Breast epithelium (tissue), 4 donors: ENCODE measurements at regions not wholly inside any gene's neighbourhood (a gene's known extent, or its start where the extent isn't known, plus 50 kb on each side); places are given as distances from the start of the nearest gene placed in this dataset.

Experiments
- DNase-seq, 2 donors: peaks; one replicate each; pipeline ENCODE4 v3.0.0-alpha.2; 2019; ENCODE audit warnings: low spot score in 2 of 2
- H3K27ac ChIP-seq, 2 donors: fragments of 200-600 bp; sonication (generic) in 1 of 2; one replicate each; pipeline ENCODE4 v1.5.1; 2016 to 2019; ENCODE audit warnings: mild to moderate bottlenecking in 1 of 2
- H3K27me3 ChIP-seq, 2 donors: fragments of 200-600 bp; sonication (generic) in 1 of 2; one replicate each; pipeline versions ENCODE4 v1.5.1 to v1.6.0; 2017 to 2019; ENCODE audit warnings: control low read depth in 1 of 2, mild to moderate bottlenecking in 1 of 2
- H3K36me3 ChIP-seq: fragments of 200-600 bp; one replicate; pipeline ENCODE4 v1.5.1; 2019
- H3K4me1 ChIP-seq, 2 donors: fragments of 200-600 bp; sonication (generic); one replicate each; pipeline ENCODE4 v1.5.1; 2016 to 2019; ENCODE audit warnings: control low read depth in 1 of 2
- H3K4me3 ChIP-seq, 3 donors: fragments of 200-600 bp; sonication (generic); 1 replicate in 2 of 3; 2 replicates in 1 of 3; pipeline ENCODE4 v1.5.1; 2016 to 2019; ENCODE audit warnings: mild to moderate bottlenecking in 3 of 3, moderate library complexity in 2 of 3
- H3K9me3 ChIP-seq, 2 donors: fragments of 200-600 bp; sonication (generic) in 1 of 2; one replicate each; pipeline ENCODE4 v1.5.1; 2016 to 2019; ENCODE audit warnings: control low read depth in 1 of 2
- CTCF ChIP-seq, 3 donors: fragments of 450-650 bp; IDR thresholded peaks; one replicate each; pipeline ENCODE4 v1.5.1; 2016 to 2017; ENCODE audit warnings: antibody characterized with exemption in 3 of 3, mild to moderate bottlenecking in 3 of 3, moderate library complexity in 3 of 3
- POLR2A ChIP-seq: fragments of 450-650 bp; IDR thresholded peaks from one replicate; pipeline ENCODE4 v1.6.1; 2016; ENCODE audit warnings: antibody characterized with exemption, mild to moderate bottlenecking, moderate library complexity
- POLR2AphosphoS5 ChIP-seq, 3 donors: sonication (generic); formaldehyde crosslinking; IDR thresholded peaks; one replicate each; pipeline ENCODE4 v1.6.1; 2017; ENCODE audit warnings: antibody characterized with exemption in 3 of 3
- intact Hi-C: fragments of 100-400 bp; cut with DNase I; formaldehyde crosslinking; loops from one replicate; pipeline ENCODE4 v1.15.1; 2023; ENCODE audit warnings: low total_unique reads

GRCh38 chr14:101654051-101654450 is 92.8 kb downstream of the DIO3 start:
- Histone ChIP-seq H3K4me3 (no peak overlapping the region), H3K4me1 (no peaks in the 10 kb centered on the region), H3K27ac (no peak overlapping the region), H3K36me3 (no peaks in the 10 kb centered on the region), H3K9me3 (no peaks in the 10 kb centered on the region), H3K27me3 (no peaks in the 10 kb centered on the region)
- DNase-seq: no peak
- no peak for TF ChIP-seq POLR2AphosphoS5 (IDR thresholded peaks at IDR 0.05)
- no peak for TF ChIP-seq CTCF (IDR thresholded peaks at IDR 0.05)
- TF ChIP-seq POLR2A: no peak
- intact Hi-C loops: no loop called here

GRCh38 chr14:101657372-101657771 is 96.1 kb downstream of the DIO3 start:
- H3K27me3 ChIP-seq: no peaks in the 10 kb centered on the region
- intact Hi-C loops: no loop called here
- H3K4me1 ChIP-seq: no peaks in the 10 kb centered on the region
- no peak overlapping the region for H3K27ac ChIP-seq
- DNase-seq: no peak
- no peaks in the 10 kb centered on the region for H3K36me3 ChIP-seq
- TF ChIP-seq CTCF (IDR thresholded peaks at IDR 0.05): no peak
- H3K9me3 ChIP-seq: no peaks in the 10 kb centered on the region
- H3K4me3 ChIP-seq: no peak overlapping the region

GRCh38 chr14:101665478-101666078 is 95.9 kb upstream of the PPP2R5C start:
- no peak overlapping the region for H3K4me3 ChIP-seq
- peaks cover 0 to 15% of the 10 kb centered on the region in 2 donors for H3K9me3 ChIP-seq
- H3K36me3 ChIP-seq: no peaks in the 10 kb centered on the region
- intact Hi-C loops: no loop called here
- no peaks in the 10 kb centered on the region for H3K4me1 ChIP-seq
- TF ChIP-seq POLR2AphosphoS5 (IDR thresholded peaks at IDR 0.05) (no peak), CTCF (IDR thresholded peaks at IDR 0.05) (peak in 1 of 3 donors; percentile 13), POLR2A (no peak)
- peaks cover 0 to 12% of the 10 kb centered on the region in 2 donors for H3K27me3 ChIP-seq
- no peak for DNase-seq
- H3K27ac ChIP-seq: no peak overlapping the region

- H3K4me3 ChIP-seq: no peak overlapping the region
- intact Hi-C loops: no loop called here
Observed at GRCh38 chr14:101666264-101666663, 95.2 kb upstream of the PPP2R5C start.

GRCh38 chr14:101669629-101670028 is 91.9 kb upstream of the PPP2R5C start:
- intact Hi-C loops: no loop called here
- Histone ChIP-seq H3K27ac (no peak overlapping the region), H3K36me3 (no peaks in the 10 kb centered on the region), H3K9me3 (peaks cover 0 to 19% of the 10 kb centered on the region in 2 donors), H3K4me1 (no peaks in the 10 kb centered on the region), H3K4me3 (no peak overlapping the region), H3K27me3 (peaks cover 0 to 12% of the 10 kb centered on the region in 2 donors)
- no peak for TF ChIP-seq CTCF (IDR thresholded peaks at IDR 0.05)
- no peak for TF ChIP-seq POLR2A
- TF ChIP-seq POLR2AphosphoS5 (IDR thresholded peaks at IDR 0.05): no peak
- DNase-seq: no peak

More at GRCh38 chr14:101666264-101666663, 95.2 kb upstream of the PPP2R5C start:
- H3K27me3 ChIP-seq: peaks cover 0 to 12% of the 10 kb centered on the region in 2 donors
- no peak for DNase-seq
- no peaks in the 10 kb centered on the region for H3K4me1 ChIP-seq
- no peak overlapping the region for H3K27ac ChIP-seq
- no peak for TF ChIP-seq POLR2A
- no peak for TF ChIP-seq POLR2AphosphoS5 (IDR thresholded peaks at IDR 0.05)
- TF ChIP-seq CTCF (IDR thresholded peaks at IDR 0.05): no peak
- no peaks in the 10 kb centered on the region for H3K36me3 ChIP-seq
- H3K9me3 ChIP-seq: peaks cover 0 to 19% of the 10 kb centered on the region in 2 donors
